Calu3 (cell line): ENCODE measurements at regions not wholly inside any gene's neighbourhood (a gene's known extent, or its start where the extent isn't known, plus 50 kb on each side); places are given as distances from the start of the nearest gene placed in this dataset.

ENCODE experiments used
- BruUV-seq: library from RNA; stranded (reverse); fragments of 400-500 nt; replicated peaks from 2 replicates; lab custom pipeline; 2021; lab: Mats Ljungman, UMichigan
- CTCF ChIA-PET: fragments of 300-600 bp; sonication (Branson Sonifier 250); formaldehyde crosslinking; loops from one replicate; lab custom pipeline; 2022; ENCODE audit warnings: antibody characterized with exemption; lab: Charles Lee
- DNase-seq: peaks from one replicate; pipeline ENCODE4 v3.0.0; 2022
- H3K27ac Mint-ChIP-seq: one replicate; pipeline ENCODE4 v1.8.0; 2022; ENCODE audit warnings: mixed read lengths; ENCODE audit not compliant: unreplicated experiment
- H3K27me3 Mint-ChIP-seq: one replicate; pipeline ENCODE4 v1.8.0; 2022; ENCODE audit warnings: mixed read lengths; ENCODE audit not compliant: unreplicated experiment
- H3K36me3 Mint-ChIP-seq: one replicate; pipeline ENCODE4 v1.8.0; 2022; ENCODE audit warnings: mild to moderate bottlenecking, moderate library complexity, mixed read lengths; ENCODE audit not compliant: insufficient read depth, unreplicated experiment
- H3K4me1 Mint-ChIP-seq: one replicate; pipeline ENCODE4 v1.8.0; 2022; ENCODE audit warnings: mild to moderate bottlenecking, low read depth, mixed read lengths; ENCODE audit not compliant: unreplicated experiment
- H3K4me3 Mint-ChIP-seq: one replicate; pipeline ENCODE4 v1.8.0; 2022; ENCODE audit warnings: mild to moderate bottlenecking, low read depth, moderate library complexity, mixed read lengths; ENCODE audit not compliant: unreplicated experiment
- H3K9me3 Mint-ChIP-seq: one replicate; pipeline ENCODE4 v1.8.0; 2022; ENCODE audit warnings: low read depth, mixed read lengths; ENCODE audit not compliant: unreplicated experiment
- intact Hi-C: fragments of 100-400 bp; cut with micrococcal nuclease; formaldehyde crosslinking; loops from one replicate; pipeline ENCODE4 v1.10.0; 2022; ENCODE audit not compliant: unreplicated experiment
- TF ChIP-seq, protein P1 (sequence below): fragments of 200-600 bp; IDR thresholded peaks from one replicate; pipeline ENCODE4 v1.8.0; 2022; ENCODE audit warnings: antibody characterized with exemption; ENCODE audit not compliant: unreplicated experiment

DNA sequence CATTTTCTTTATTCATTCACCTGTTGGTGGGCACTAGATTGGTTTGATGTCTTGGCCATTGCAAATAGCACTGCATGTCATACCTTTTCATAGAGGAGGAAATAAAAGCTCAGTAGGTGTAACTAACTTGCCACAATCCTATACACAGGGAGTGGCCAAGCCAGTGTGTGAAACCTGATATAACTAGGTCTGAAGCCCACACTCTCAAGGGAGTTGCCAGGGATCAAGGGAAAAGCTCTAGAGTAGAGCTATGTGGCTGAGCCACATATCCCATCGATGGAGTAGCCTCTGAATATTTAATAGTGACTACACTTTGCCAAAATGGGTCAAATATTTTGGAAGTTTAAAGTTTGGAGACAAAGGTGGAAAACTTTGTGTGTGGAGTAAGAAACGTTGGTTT, 66.1 kb upstream of the TSHZ3 start:
- intact Hi-C loops, result no loop called here
- no peaks in the 10 kb centered on the region for H3K27me3 Mint-ChIP-seq

DNA sequence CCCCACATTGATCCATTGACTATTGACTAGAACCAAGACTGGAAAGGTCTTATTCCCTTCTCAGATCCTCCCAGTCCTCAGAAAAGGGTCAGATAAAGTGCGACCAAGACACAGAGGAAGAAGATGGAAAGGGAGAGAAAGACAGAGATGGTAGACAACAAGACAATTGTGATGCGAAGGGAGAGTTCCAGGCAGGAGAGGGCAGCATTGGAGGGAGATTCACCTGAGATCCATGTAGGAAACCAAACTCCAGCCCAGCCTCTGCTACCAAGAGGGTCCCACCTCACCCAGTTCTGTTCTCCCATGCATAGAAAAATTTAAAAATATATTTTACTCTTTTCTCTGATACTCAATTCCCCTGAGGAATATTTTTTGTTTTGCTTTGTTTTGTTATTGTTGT, 67.3 kb upstream of the TSHZ3 start:
- intact Hi-C loops, result no loop called here
- no peak for DNase-seq
- BruUV-seq, result no TSS peak
- Mint-ChIP-seq H3K27ac (no peak overlapping the region), H3K9me3 (peaks cover 18% of the 10 kb centered on the region), H3K36me3 (no peaks in the 10 kb centered on the region), H3K4me3 (no peak overlapping the region), H3K27me3 (no peaks in the 10 kb centered on the region), H3K4me1 (no peaks in the 10 kb centered on the region)
- TF ChIP-seq, protein P1, sequence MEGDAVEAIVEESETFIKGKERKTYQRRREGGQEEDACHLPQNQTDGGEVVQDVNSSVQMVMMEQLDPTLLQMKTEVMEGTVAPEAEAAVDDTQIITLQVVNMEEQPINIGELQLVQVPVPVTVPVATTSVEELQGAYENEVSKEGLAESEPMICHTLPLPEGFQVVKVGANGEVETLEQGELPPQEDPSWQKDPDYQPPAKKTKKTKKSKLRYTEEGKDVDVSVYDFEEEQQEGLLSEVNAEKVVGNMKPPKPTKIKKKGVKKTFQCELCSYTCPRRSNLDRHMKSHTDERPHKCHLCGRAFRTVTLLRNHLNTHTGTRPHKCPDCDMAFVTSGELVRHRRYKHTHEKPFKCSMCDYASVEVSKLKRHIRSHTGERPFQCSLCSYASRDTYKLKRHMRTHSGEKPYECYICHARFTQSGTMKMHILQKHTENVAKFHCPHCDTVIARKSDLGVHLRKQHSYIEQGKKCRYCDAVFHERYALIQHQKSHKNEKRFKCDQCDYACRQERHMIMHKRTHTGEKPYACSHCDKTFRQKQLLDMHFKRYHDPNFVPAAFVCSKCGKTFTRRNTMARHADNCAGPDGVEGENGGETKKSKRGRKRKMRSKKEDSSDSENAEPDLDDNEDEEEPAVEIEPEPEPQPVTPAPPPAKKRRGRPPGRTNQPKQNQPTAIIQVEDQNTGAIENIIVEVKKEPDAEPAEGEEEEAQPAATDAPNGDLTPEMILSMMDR, result no peak
- CTCF ChIA-PET, result no interaction called here

More for the DNA sequence above, 66.1 kb upstream of the TSHZ3 start:
- BruUV-seq, result no TSS peak
- Mint-ChIP-seq H3K4me3 (no peak overlapping the region), H3K4me1 (no peaks in the 10 kb centered on the region), H3K9me3 (peaks cover 17% of the 10 kb centered on the region), H3K36me3 (no peaks in the 10 kb centered on the region), H3K27ac (no peak overlapping the region)
- CTCF ChIA-PET, result interaction anchor here (0.6 kb wide), 1 partner anchor 694 kb away, joined by 5 read pairs; no protein-coding TSS in a partner anchor
- DNase-seq, result no peak
- TF ChIP-seq, protein P1, result no peak

DNA sequence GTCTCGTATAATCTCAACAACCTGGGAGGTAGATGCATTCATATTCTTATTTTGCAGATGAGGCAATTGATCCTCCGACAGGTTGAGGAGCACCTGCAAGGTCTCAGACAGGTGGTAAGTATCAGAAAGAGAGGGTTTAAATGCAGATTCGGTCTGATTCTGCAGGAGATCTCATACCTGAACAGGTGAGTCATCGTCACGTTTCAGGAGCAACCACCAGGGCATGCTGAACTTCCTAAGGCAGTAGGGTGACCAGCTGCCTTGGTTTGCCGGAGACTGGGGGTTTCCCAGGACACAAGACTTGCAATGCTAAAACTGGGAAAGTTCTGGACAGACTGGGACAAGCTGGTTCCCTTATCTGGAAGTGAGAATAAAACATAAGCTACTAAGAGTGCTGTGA, 68.8 kb upstream of the TSHZ3 start:
- no peak for DNase-seq
- Mint-ChIP-seq H3K36me3 (no peaks in the 10 kb centered on the region), H3K4me3 (no peak overlapping the region), H3K4me1 (no peaks in the 10 kb centered on the region), H3K27ac (no peak overlapping the region), H3K9me3 (peaks cover 16% of the 10 kb centered on the region), H3K27me3 (no peaks in the 10 kb centered on the region)
- TF ChIP-seq, protein P1, result no peak
- CTCF ChIA-PET, result no interaction called here
- intact Hi-C loops, result no loop called here
- no TSS peak for BruUV-seq

DNA sequence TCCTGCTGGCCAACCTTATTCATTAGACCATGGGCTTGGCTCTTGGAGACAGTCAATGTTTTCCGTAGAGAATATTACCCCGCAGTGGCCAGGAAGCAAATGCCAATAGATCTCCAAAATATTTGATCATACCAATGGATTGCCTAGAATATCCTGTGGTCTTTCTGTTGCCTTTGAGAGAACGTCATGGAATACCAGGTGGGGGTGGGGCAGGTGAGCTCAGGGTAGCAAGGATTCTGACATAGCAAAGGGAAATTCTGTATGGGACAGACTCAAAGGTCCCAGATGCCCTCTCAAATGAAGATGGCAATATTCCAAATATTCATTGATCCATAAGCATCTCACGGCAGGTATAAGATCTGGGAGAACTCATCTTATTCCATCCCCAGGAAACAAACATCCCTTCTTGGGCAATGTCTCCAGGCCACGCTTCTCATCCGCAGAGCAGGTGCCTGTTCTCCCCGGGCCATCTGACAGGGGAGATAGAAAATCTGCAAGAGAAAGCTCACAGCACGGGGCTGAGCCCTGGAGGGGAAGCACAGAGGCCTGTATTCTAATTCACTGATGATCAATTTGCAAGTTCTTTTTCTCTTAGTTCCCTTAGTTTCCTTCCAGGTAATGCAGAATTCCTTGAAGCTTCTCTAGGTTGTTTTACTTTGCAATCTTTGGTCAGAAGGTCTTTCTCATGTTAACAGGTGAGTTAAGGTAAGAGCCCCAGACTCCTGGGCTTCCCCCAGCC, 69.6 kb upstream of the TSHZ3 start:
- intact Hi-C loops, result no loop called here
- CTCF ChIA-PET, result no interaction called here
- Mint-ChIP-seq H3K4me1 (no peaks in the 10 kb centered on the region), H3K27me3 (no peaks in the 10 kb centered on the region), H3K36me3 (no peaks in the 10 kb centered on the region), H3K4me3 (no peak overlapping the region), H3K27ac (no peak overlapping the region), H3K9me3 (peaks cover 14% of the 10 kb centered on the region)
- no peak for DNase-seq
- TF ChIP-seq, protein P1, result no peak
- BruUV-seq, result no TSS peak
